Body of pancreas (tissue), 4 donors: ENCODE measurements at regions not wholly inside any gene's neighbourhood (a gene's known extent, or its start where the extent isn't known, plus 50 kb on each side); places are given as distances from the start of the nearest gene placed in this dataset.

Experiments used
- CTCF ChIP-seq, 7 experiments: fragments of 450-650 bp in 4 of 7; fragments of 200-600 bp in 3 of 7; sonication (generic) in 3 of 7; IDR thresholded peaks; one replicate each; pipeline ENCODE4 v1.5.1; 2016 to 2019; ENCODE audit warnings: antibody characterized with exemption in 7 of 7
- POLR2A ChIP-seq, 3 donors: fragments of 450-650 bp; IDR thresholded peaks; one replicate each; pipeline ENCODE4 v1.6.1; 2016; ENCODE audit warnings: antibody characterized with exemption in 3 of 3, mild to moderate bottlenecking in 2 of 3

DNA sequence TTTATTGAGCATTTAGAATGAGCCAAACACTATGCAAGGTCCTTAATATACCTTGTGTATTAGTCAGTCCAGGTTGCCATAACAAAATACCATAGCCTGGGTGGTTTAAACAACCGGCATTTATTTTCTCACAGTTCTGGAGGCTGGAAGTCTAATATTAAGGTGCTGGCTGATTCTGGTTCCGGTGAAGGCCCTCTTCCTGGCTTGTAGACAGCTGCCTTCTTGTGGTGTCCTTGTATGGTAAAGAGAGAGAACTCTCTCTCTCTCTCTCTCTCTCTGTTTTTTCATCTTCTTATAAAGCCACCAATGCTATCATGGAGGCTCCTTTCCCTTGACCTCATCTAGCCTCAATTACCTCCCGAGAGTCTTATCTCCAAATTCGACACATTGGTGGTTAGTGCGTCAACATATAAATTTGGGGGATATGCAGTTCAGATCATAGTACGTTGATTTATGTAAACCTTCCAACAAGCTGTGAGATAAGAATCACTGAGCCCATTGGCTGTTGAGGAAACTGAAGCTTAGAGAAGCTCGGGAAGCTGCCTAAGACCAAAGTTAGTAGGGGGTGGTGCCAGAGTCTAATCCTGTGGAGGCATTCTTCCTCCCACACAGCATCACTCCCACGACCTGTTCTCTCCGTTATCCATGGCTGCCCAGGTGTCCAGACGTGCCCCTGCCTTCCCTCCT is 298.0 kb upstream of the PROK2 start:
- no peak for TF ChIP-seq POLR2A (IDR thresholded peaks at IDR 0.05)
- TF ChIP-seq CTCF (IDR thresholded peaks at IDR 0.05): no peak
